H1 (cell line): ENCODE measurements at regions not wholly inside any gene's neighbourhood (a gene's known extent, or its start where the extent isn't known, plus 50 kb on each side); places are given as distances from the start of the nearest gene placed in this dataset.

Source experiments
- CTBP2 ChIP-seq: IDR thresholded peaks from 2 replicates; pipeline ENCODE4 v1.7.0; 2011; ENCODE audit warnings: borderline replicate concordance, mild to moderate bottlenecking, moderate library complexity, mixed read lengths, low read length; ENCODE audit not compliant: insufficient read depth, insufficient read length
- GTF2F1 ChIP-seq: IDR thresholded peaks from 2 replicates; pipeline ENCODE4 v1.6.1; 2012; ENCODE audit warnings: low read depth, low read length, improper control_type of control experiment, borderline replicate concordance
- JUN ChIP-seq: IDR thresholded peaks from 2 replicates; pipeline ENCODE4 v1.6.1; 2011; ENCODE audit warnings: low read depth, mild to moderate bottlenecking, improper control_type of control experiment, low read length
- JUND ChIP-seq: IDR thresholded peaks from 2 replicates; pipeline ENCODE4 v1.6.1; 2011; ENCODE audit warnings: mild to moderate bottlenecking, improper control_type of control experiment, low read length
- RAD21 ChIP-seq, 2 experiments: IDR thresholded peaks in 1 of 2; conservative IDR thresholded peaks in 1 of 2; 2 replicates each; pipeline ENCODE4 v1.6.1; 2011; ENCODE audit warnings: low read depth in 2 of 2, low read length in 2 of 2, improper control_type of control experiment in 1 of 2, inconsistent platforms in 1 of 2, mild to moderate bottlenecking in 1 of 2, moderate library complexity in 1 of 2
- RXRA ChIP-seq: IDR thresholded peaks from 2 replicates; pipeline ENCODE4 v1.6.1; 2011; ENCODE audit warnings: low read depth, mild to moderate bottlenecking, low read length, moderate library complexity; ENCODE audit not compliant: insufficient read depth
- SIX5 ChIP-seq: IDR thresholded peaks from 2 replicates; pipeline ENCODE4 v1.6.1; 2011; ENCODE audit warnings: mild to moderate bottlenecking, low read depth, low read length
- SUZ12 ChIP-seq: fragments of 200-600 bp; sonication (generic); IDR thresholded peaks from 2 replicates; pipeline ENCODE4 v1.6.1; 2012; ENCODE audit warnings: mild to moderate bottlenecking, inconsistent platforms, low read length, moderate library complexity, mixed read lengths
- TAF7 ChIP-seq: optimal IDR thresholded peaks from 2 replicates; pipeline ENCODE3; 2011; ENCODE audit warnings: low read depth, mild to moderate bottlenecking, inconsistent platforms, low read length, moderate library complexity, borderline replicate concordance
- TEAD4 ChIP-seq: IDR thresholded peaks from 2 replicates; pipeline ENCODE4 v1.6.1; 2012; ENCODE audit warnings: low read depth, low read length, inconsistent platforms, mixed read lengths
- ZNF274 ChIP-seq: IDR thresholded peaks from 2 replicates; pipeline ENCODE4 v1.7.0; 2012; ENCODE audit warnings: low read length, borderline replicate concordance; ENCODE audit errors: extremely low read depth
- TF ChIP-seq, protein P1 (sequence below): fragments of 300-600 bp; sonication (generic); IDR thresholded peaks from 2 replicates; pipeline ENCODE4 v1.7.1; 2012; ENCODE audit warnings: low read length, moderate library complexity, mild to moderate bottlenecking, inconsistent platforms; ENCODE audit not compliant: insufficient replicate concordance

DNA sequence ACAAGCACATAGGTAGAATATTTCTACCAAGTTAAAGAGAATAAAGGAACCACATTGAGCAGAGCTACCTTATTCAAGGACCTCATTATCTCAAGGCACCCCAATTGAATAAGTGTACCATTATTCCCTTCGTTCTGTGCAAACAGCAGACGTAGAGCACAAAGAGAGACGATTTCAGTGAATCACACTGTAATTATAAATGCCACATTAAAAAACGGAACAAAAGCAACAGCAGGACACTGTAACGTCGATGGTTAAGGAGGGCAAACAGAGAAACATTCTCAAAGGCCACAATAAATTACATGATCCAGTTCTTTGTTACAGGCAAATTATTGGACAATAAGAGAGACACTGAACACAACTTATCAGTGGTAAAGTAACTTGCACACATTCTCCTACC is 644.1 kb upstream of the TENM3 start (continued):
- TF ChIP-seq, protein P1, sequence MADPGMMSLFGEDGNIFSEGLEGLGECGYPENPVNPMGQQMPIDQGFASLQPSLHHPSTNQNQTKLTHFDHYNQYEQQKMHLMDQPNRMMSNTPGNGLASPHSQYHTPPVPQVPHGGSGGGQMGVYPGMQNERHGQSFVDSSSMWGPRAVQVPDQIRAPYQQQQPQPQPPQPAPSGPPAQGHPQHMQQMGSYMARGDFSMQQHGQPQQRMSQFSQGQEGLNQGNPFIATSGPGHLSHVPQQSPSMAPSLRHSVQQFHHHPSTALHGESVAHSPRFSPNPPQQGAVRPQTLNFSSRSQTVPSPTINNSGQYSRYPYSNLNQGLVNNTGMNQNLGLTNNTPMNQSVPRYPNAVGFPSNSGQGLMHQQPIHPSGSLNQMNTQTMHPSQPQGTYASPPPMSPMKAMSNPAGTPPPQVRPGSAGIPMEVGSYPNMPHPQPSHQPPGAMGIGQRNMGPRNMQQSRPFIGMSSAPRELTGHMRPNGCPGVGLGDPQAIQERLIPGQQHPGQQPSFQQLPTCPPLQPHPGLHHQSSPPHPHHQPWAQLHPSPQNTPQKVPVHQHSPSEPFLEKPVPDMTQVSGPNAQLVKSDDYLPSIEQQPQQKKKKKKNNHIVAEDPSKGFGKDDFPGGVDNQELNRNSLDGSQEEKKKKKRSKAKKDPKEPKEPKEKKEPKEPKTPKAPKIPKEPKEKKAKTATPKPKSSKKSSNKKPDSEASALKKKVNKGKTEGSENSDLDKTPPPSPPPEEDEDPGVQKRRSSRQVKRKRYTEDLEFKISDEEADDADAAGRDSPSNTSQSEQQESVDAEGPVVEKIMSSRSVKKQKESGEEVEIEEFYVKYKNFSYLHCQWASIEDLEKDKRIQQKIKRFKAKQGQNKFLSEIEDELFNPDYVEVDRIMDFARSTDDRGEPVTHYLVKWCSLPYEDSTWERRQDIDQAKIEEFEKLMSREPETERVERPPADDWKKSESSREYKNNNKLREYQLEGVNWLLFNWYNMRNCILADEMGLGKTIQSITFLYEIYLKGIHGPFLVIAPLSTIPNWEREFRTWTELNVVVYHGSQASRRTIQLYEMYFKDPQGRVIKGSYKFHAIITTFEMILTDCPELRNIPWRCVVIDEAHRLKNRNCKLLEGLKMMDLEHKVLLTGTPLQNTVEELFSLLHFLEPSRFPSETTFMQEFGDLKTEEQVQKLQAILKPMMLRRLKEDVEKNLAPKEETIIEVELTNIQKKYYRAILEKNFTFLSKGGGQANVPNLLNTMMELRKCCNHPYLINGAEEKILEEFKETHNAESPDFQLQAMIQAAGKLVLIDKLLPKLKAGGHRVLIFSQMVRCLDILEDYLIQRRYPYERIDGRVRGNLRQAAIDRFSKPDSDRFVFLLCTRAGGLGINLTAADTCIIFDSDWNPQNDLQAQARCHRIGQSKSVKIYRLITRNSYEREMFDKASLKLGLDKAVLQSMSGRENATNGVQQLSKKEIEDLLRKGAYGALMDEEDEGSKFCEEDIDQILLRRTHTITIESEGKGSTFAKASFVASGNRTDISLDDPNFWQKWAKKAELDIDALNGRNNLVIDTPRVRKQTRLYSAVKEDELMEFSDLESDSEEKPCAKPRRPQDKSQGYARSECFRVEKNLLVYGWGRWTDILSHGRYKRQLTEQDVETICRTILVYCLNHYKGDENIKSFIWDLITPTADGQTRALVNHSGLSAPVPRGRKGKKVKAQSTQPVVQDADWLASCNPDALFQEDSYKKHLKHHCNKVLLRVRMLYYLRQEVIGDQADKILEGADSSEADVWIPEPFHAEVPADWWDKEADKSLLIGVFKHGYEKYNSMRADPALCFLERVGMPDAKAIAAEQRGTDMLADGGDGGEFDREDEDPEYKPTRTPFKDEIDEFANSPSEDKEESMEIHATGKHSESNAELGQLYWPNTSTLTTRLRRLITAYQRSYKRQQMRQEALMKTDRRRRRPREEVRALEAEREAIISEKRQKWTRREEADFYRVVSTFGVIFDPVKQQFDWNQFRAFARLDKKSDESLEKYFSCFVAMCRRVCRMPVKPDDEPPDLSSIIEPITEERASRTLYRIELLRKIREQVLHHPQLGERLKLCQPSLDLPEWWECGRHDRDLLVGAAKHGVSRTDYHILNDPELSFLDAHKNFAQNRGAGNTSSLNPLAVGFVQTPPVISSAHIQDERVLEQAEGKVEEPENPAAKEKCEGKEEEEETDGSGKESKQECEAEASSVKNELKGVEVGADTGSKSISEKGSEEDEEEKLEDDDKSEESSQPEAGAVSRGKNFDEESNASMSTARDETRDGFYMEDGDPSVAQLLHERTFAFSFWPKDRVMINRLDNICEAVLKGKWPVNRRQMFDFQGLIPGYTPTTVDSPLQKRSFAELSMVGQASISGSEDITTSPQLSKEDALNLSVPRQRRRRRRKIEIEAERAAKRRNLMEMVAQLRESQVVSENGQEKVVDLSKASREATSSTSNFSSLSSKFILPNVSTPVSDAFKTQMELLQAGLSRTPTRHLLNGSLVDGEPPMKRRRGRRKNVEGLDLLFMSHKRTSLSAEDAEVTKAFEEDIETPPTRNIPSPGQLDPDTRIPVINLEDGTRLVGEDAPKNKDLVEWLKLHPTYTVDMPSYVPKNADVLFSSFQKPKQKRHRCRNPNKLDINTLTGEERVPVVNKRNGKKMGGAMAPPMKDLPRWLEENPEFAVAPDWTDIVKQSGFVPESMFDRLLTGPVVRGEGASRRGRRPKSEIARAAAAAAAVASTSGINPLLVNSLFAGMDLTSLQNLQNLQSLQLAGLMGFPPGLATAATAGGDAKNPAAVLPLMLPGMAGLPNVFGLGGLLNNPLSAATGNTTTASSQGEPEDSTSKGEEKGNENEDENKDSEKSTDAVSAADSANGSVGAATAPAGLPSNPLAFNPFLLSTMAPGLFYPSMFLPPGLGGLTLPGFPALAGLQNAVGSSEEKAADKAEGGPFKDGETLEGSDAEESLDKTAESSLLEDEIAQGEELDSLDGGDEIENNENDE: no peak
- no peak for TF ChIP-seq JUN
- no peak for TF ChIP-seq TAF7
- no peak for TF ChIP-seq RAD21 (IDR thresholded peaks at IDR 0.05 in 1 of 2, conservative IDR thresholded peaks at IDR 0.05 in 1 of 2; ENCODE audit: low read depth in 2 of 2, low read length in 2 of 2)
- no peak for TF ChIP-seq SIX5
- no peak for TF ChIP-seq RXRA
- no peak for TF ChIP-seq CTBP2
- TF ChIP-seq TEAD4: no peak
- no peak for TF ChIP-seq SUZ12
- no peak for TF ChIP-seq GTF2F1
- no peak for TF ChIP-seq ZNF274
- TF ChIP-seq JUND: no peak
